Left lung (tissue), 4 donors: ENCODE measurements at regions not wholly inside any gene's neighbourhood (a gene's known extent, or its start where the extent isn't known, plus 50 kb on each side); places are given as distances from the start of the nearest gene placed in this dataset.
A peak's percentile ranks its signal among the peaks of the same experiment; 100 is the strongest.

Experiments used
- ATAC-seq: fragments of 200-7000 bp; cut with Tn5 transposase; one replicate; pipeline ENCODE4 v1.9.1; 2020; ENCODE audit warnings: moderate library complexity
- DNase-seq, 4 donors: peaks; one replicate each; pipeline ENCODE4 v3.0.0-alpha.2; 2013 to 2020
- H3K27ac ChIP-seq, 2 donors: fragments of 200-600 bp; sonication (generic) in 1 of 2; one replicate each; pipeline versions ENCODE4 v1.5.0 to v1.8.0; 2020 to 2021
- H3K27me3 ChIP-seq, 2 donors: fragments of 200-600 bp; sonication (generic) in 1 of 2; one replicate each; pipeline versions ENCODE4 v1.5.0 to v1.8.0; 2020 to 2021
- H3K36me3 ChIP-seq, 2 donors: fragments of 200-600 bp; sonication (generic) in 1 of 2; one replicate each; pipeline versions ENCODE4 v1.5.0 to v1.8.0; 2020 to 2021
- H3K4me1 ChIP-seq, 2 donors: fragments of 200-600 bp; one replicate each; pipeline ENCODE4 v1.8.0; 2021
- H3K4me3 ChIP-seq, 2 donors: fragments of 200-600 bp; sonication (generic) in 1 of 2; one replicate each; pipeline versions ENCODE4 v1.5.0 to v1.8.0; 2020 to 2021; ENCODE audit warnings: mild to moderate bottlenecking in 1 of 2
- H3K9me3 ChIP-seq, 2 donors: fragments of 200-600 bp; sonication (generic) in 1 of 2; one replicate each; pipeline versions ENCODE4 v1.5.0 to v1.8.0; 2020 to 2021
- intact Hi-C, 2 donors: fragments of 100-400 bp; cut with DNase I; formaldehyde crosslinking; loops; one replicate each; pipeline versions ENCODE4 v1.11.2 to v1.14.2; 2022
- TF ChIP-seq, protein P1 (sequence below), 2 donors: fragments of 200-600 bp; sonication (generic) in 1 of 2; IDR thresholded peaks; one replicate each; pipeline versions ENCODE4 v1.5.0 to v1.8.0; 2021; ENCODE audit warnings: antibody characterized with exemption in 2 of 2
- donor health status: DM: no; HTN: yes; CAD: no.
- donor health status: DM: no; HTN: no; CAD: no.

DNA sequence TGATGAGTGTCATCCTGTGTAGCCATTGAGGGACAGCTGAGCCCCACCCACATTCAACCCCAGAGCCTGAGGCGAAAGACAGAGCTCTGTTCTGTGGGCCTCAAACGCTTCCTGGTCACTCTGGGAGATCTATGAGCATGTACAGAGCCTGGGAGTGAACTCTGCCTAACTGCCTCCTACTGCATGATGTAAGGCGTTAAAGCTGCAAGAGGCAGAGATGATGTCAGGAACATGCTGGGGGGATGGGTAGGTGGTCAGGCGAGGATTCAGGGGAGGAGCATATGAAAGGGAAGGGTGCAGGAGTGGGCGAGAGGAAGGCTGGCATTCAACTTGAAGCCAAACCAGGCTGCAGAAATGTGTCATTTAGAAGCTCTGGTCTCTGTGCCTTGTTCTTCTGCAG is 181.0 kb downstream of the TFCP2L1 start:
- intact Hi-C loops: no loop called here
- Histone ChIP-seq H3K4me1 (no peaks in the 10 kb centered on the region), H3K9me3 (no peaks in the 10 kb centered on the region), H3K4me3 (no peak overlapping the region), H3K27ac (no peak overlapping the region), H3K27me3 (peaks cover 0 to 22% of the 10 kb centered on the region in 2 donors), H3K36me3 (no peaks in the 10 kb centered on the region)
- TF ChIP-seq, protein P1, sequence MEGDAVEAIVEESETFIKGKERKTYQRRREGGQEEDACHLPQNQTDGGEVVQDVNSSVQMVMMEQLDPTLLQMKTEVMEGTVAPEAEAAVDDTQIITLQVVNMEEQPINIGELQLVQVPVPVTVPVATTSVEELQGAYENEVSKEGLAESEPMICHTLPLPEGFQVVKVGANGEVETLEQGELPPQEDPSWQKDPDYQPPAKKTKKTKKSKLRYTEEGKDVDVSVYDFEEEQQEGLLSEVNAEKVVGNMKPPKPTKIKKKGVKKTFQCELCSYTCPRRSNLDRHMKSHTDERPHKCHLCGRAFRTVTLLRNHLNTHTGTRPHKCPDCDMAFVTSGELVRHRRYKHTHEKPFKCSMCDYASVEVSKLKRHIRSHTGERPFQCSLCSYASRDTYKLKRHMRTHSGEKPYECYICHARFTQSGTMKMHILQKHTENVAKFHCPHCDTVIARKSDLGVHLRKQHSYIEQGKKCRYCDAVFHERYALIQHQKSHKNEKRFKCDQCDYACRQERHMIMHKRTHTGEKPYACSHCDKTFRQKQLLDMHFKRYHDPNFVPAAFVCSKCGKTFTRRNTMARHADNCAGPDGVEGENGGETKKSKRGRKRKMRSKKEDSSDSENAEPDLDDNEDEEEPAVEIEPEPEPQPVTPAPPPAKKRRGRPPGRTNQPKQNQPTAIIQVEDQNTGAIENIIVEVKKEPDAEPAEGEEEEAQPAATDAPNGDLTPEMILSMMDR (IDR thresholded peaks at IDR 0.05): no peak
- ATAC-seq (no peak), DNase-seq (no peak)

DNA sequence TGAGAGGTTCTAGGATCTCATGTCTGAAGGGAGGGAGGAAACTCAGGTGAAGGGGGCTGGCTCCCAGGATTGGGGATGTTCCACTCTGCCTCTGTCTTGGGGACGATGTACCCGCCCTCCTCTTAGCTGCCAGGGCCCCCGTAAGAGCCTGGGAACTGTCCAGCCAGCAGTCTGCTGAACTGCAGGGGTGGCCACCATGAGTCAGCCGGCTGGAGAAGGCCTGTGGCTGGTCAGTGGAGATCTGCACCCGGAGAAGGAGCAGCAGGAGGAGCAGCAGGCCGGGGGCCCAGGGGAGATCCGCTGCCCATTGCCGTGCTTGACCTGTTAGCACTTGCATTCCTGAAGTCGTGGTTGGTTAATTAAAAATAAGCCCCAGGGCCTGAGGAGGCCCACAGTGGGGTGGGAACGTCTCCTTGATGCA is 180.3 kb downstream of the TFCP2L1 start:
- Histone ChIP-seq H3K36me3 (no peaks in the 10 kb centered on the region), H3K9me3 (no peaks in the 10 kb centered on the region), H3K27me3 (peaks cover 0 to 22% of the 10 kb centered on the region in 2 donors), H3K4me1 (no peaks in the 10 kb centered on the region), H3K4me3 (no peak overlapping the region), H3K27ac (no peak overlapping the region)
- TF ChIP-seq, protein P1 (IDR thresholded peaks at IDR 0.05): no peak
- DNase-seq: peak in 1 of 4 donors; percentile 32
- intact Hi-C loops: no loop called here
- ATAC-seq: peak; percentile 37

DNA sequence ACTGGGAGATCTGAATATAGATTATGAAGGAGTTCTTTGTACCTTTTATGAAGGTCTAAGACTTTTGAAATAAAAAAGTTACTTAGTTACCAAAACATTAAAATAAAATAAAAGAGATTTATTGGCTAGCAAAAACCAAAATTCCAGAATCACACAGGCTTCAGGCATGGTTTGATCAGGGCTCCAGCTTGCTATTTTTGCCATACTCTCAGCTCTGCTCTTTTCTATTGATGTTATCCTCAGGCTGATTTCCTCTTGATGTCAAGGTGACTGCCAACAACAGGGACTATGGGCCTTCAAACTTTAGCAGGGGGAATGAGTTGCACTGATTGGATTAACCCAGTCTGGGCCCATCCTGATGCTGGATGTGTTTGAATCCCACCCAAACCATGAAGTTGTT is 174.1 kb downstream of the TFCP2L1 start:
- Histone ChIP-seq H3K9me3 (peaks cover 0 to 2% of the 10 kb centered on the region in 2 donors), H3K4me1 (no peaks in the 10 kb centered on the region), H3K27ac (no peak overlapping the region), H3K4me3 (no peak overlapping the region), H3K27me3 (no peaks in the 10 kb centered on the region), H3K36me3 (no peaks in the 10 kb centered on the region)
- no peak for ATAC-seq
- intact Hi-C loops: no loop called here
- TF ChIP-seq, protein P1 (IDR thresholded peaks at IDR 0.05): no peak
- DNase-seq: no peak

DNA sequence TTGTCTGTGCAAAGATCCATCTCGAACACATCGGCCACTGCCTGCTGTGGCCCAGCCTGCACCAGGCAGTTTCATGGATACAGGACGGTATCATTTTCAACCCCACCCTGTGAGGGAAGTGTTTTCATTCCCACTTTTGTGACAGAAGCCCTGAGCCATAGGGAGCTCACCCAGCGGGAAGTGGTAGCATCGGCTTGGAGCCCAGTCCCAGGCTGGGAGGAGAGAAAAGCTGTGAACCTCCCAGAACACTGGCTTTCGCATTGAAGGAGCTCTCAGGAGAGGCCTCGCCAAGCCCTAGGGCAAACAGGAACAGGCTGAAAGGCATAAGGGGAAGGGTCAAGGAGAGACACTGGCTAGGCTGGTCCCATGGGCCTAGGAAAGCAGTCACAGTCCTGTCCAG is 166.1 kb downstream of the TFCP2L1 start:
- H3K9me3 ChIP-seq: no peaks in the 10 kb centered on the region
- no peaks in the 10 kb centered on the region for H3K4me1 ChIP-seq
- H3K27ac ChIP-seq: no peak overlapping the region
- no peaks in the 10 kb centered on the region for H3K36me3 ChIP-seq
- DNase-seq (no peak), ATAC-seq (no peak)
- intact Hi-C loops: no loop called here
- H3K4me3 ChIP-seq: no peak overlapping the region
- TF ChIP-seq, protein P1 (IDR thresholded peaks at IDR 0.05): no peak
- H3K27me3 ChIP-seq: no peaks in the 10 kb centered on the region

DNA sequence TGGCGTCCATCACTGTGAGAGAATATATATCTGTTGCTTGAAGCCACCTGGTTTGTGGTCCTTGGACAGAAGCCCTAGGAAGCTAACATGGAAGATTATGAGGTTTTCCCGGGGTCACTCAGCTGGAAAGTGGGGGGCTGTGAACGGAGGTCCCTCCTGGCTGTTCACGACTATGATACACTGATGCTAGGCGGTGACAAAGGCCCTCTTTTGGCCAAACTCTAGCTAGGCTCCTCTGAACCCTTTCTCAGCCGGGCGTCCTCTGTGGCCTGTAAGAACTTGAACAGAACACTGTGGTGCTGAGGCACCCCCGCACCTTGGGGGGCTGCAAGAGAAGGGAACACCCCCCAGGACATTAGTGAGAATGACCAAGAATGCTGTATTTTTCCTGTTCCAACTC is 164.6 kb downstream of the TFCP2L1 start:
- TF ChIP-seq, protein P1 (IDR thresholded peaks at IDR 0.05): no peak
- no peaks in the 10 kb centered on the region for H3K9me3 ChIP-seq
- H3K4me3 ChIP-seq: no peak overlapping the region
- ATAC-seq (no peak), DNase-seq (no peak)
- intact Hi-C loops: no loop called here
- H3K36me3 ChIP-seq: no peaks in the 10 kb centered on the region
- no peaks in the 10 kb centered on the region for H3K4me1 ChIP-seq
- H3K27ac ChIP-seq: no peak overlapping the region
- no peaks in the 10 kb centered on the region for H3K27me3 ChIP-seq
